H9 (cell line): ENCODE measurements at regions not wholly inside any gene's neighbourhood (a gene's known extent, or its start where the extent isn't known, plus 50 kb on each side); places are given as distances from the start of the nearest gene placed in this dataset.

Experiments used
- DNase-seq: peaks from one replicate; pipeline ENCODE4 v3.0.0-alpha.2; 2017
- H2AFZ ChIP-seq: one replicate; pipeline ENCODE4 v1.6.1; 2013; ENCODE audit warnings: mild to moderate bottlenecking, low read length, control low read depth, moderate library complexity
- H2AK5ac ChIP-seq: 2 replicates; pipeline ENCODE4 v1.6.1; 2013; ENCODE audit warnings: low read length, control low read depth, mixed read lengths; ENCODE audit not compliant: insufficient read length
- H2BK120ac ChIP-seq: one replicate; pipeline ENCODE4 v1.6.1; 2013; ENCODE audit warnings: low read depth, mild to moderate bottlenecking, low read length, control low read depth, inconsistent platforms; ENCODE audit not compliant: poor library complexity, severe bottlenecking
- H2BK12ac ChIP-seq: 2 replicates; pipeline ENCODE4 v1.6.1; 2013; ENCODE audit warnings: low read length, control low read depth, mixed read lengths, low read depth; ENCODE audit not compliant: insufficient read length
- H2BK15ac ChIP-seq: 2 replicates; pipeline ENCODE4 v1.6.1; 2013; ENCODE audit warnings: low read depth, low read length, control low read depth
- H2BK20ac ChIP-seq: one replicate; pipeline ENCODE4 v1.6.1; 2013; ENCODE audit warnings: low read depth, mild to moderate bottlenecking, low read length, control low read depth, inconsistent platforms; ENCODE audit not compliant: poor library complexity, severe bottlenecking
- H2BK5ac ChIP-seq: 2 replicates; pipeline ENCODE4 v1.6.1; 2013; ENCODE audit warnings: low read length, control low read depth, mixed read lengths; ENCODE audit not compliant: insufficient read length
- H3K14ac ChIP-seq: 2 replicates; pipeline ENCODE4 v1.6.1; 2013; ENCODE audit warnings: low read length, control low read depth; ENCODE audit not compliant: insufficient read depth
- H3K18ac ChIP-seq: 2 replicates; pipeline ENCODE4 v1.6.1; 2013; ENCODE audit warnings: low read depth, mild to moderate bottlenecking, mixed read lengths, low read length, control low read depth; ENCODE audit not compliant: insufficient read length
- H3K23ac ChIP-seq: 2 replicates; pipeline ENCODE4 v1.6.1; 2013; ENCODE audit warnings: low read length, control low read depth, mixed read lengths, low read depth; ENCODE audit not compliant: insufficient read length
- H3K23me2 ChIP-seq: 2 replicates; pipeline ENCODE4 v1.6.1; 2013; ENCODE audit warnings: low read depth, mild to moderate bottlenecking, mixed read lengths, low read length, control low read depth; ENCODE audit not compliant: insufficient read length, poor library complexity, severe bottlenecking
- H3K27ac ChIP-seq: 2 replicates; pipeline ENCODE4 v1.5.1; 2013; ENCODE audit warnings: low read length, control low read depth, mixed read lengths, low read depth; ENCODE audit not compliant: insufficient read length
- H3K27me3 ChIP-seq: 2 replicates; pipeline ENCODE4 v1.6.1; 2013; ENCODE audit warnings: low read length, control low read depth, inconsistent platforms; ENCODE audit not compliant: insufficient read depth
- H3K4ac ChIP-seq: 2 replicates; pipeline ENCODE4 v1.6.1; 2013; ENCODE audit warnings: low read depth, mild to moderate bottlenecking, control low read depth, inconsistent platforms, low read length, moderate library complexity
- H3K4me1 ChIP-seq: 2 replicates; pipeline ENCODE4 v1.6.1; 2013; ENCODE audit warnings: low read length, control low read depth, inconsistent platforms; ENCODE audit not compliant: insufficient read depth
- H3K4me2 ChIP-seq: 2 replicates; pipeline ENCODE4 v1.6.1; 2013; ENCODE audit warnings: low read length, control low read depth, mixed read lengths; ENCODE audit not compliant: insufficient read length, insufficient read depth
- H3K56ac ChIP-seq: 2 replicates; pipeline ENCODE4 v1.6.1; 2013; ENCODE audit warnings: low read depth, mild to moderate bottlenecking, mixed read lengths, low read length, control low read depth; ENCODE audit not compliant: insufficient read length
- H3K79me1 ChIP-seq: 2 replicates; pipeline ENCODE4 v1.6.1; 2013; ENCODE audit warnings: low read depth, mild to moderate bottlenecking, moderate library complexity, low read length, control low read depth, inconsistent platforms; ENCODE audit not compliant: insufficient read depth, poor library complexity, severe bottlenecking
- H3K79me2 ChIP-seq: 2 replicates; pipeline ENCODE4 v1.6.1; 2013; ENCODE audit warnings: low read length, control low read depth, inconsistent platforms; ENCODE audit not compliant: insufficient read depth
- H3K9ac ChIP-seq: 2 replicates; pipeline ENCODE4 v1.6.1; 2013; ENCODE audit warnings: low read length, control low read depth, mixed read lengths; ENCODE audit not compliant: insufficient read length; ENCODE audit errors: extremely low read depth
- H3K9me3 ChIP-seq: one replicate; pipeline ENCODE4 v1.6.1; 2013; ENCODE audit warnings: low read depth, low read length, inconsistent platforms; ENCODE audit not compliant: control insufficient read depth
- H3T11ph ChIP-seq: one replicate; pipeline ENCODE4 v1.6.1; 2013; ENCODE audit warnings: mild to moderate bottlenecking, low read length, control low read depth, inconsistent platforms
- H4K20me1 ChIP-seq: one replicate; pipeline ENCODE4 v1.6.1; 2013; ENCODE audit not compliant: control insufficient read depth, insufficient read length, insufficient read depth
- H4K5ac ChIP-seq: 2 replicates; pipeline ENCODE4 v1.6.1; 2013; ENCODE audit warnings: low read depth, mild to moderate bottlenecking, mixed read lengths, low read length, control low read depth; ENCODE audit not compliant: insufficient read length
- H4K8ac ChIP-seq: replicated peaks from 2 replicates; pipeline ENCODE4 v1.6.1; 2013; ENCODE audit warnings: low read length, control low read depth, mixed read lengths, low read depth; ENCODE audit not compliant: insufficient read length
- H4K91ac ChIP-seq: 2 replicates; pipeline ENCODE4 v1.6.1; 2013; ENCODE audit warnings: low read depth, mild to moderate bottlenecking, moderate library complexity, mixed read lengths, low read length, control low read depth; ENCODE audit not compliant: insufficient read length
- H3K27ac Mint-ChIP-seq, 3 experiments: 2 replicates in 2 of 3; 3 replicates in 1 of 3; pipeline ENCODE4 v1.8.0; 2020 to 2021; ENCODE audit warnings: mixed read lengths in 3 of 3, mild to moderate bottlenecking in 1 of 3, moderate library complexity in 1 of 3
- H3K27me3 Mint-ChIP-seq: 2 replicates; pipeline ENCODE4 v1.8.0; 2021; ENCODE audit warnings: low read depth, mild to moderate bottlenecking, moderate library complexity, mixed read lengths
- H3K36me3 Mint-ChIP-seq, 3 experiments: 2 replicates in 2 of 3; 3 replicates in 1 of 3; pipeline ENCODE4 v1.8.0; 2020 to 2021; ENCODE audit warnings: low read depth in 3 of 3, mixed read lengths in 3 of 3; ENCODE audit not compliant: insufficient read depth in 1 of 3
- H3K4me1 Mint-ChIP-seq, 2 experiments: 2 replicates each; pipeline ENCODE4 v1.8.0; 2020; ENCODE audit warnings: mixed read lengths in 2 of 2
- H3K4me3 Mint-ChIP-seq, 2 experiments: 2 replicates in 1 of 2; 3 replicates in 1 of 2; pipeline ENCODE4 v1.8.0; 2020 to 2021; ENCODE audit warnings: mild to moderate bottlenecking in 2 of 2, mixed read lengths in 2 of 2, moderate library complexity in 1 of 2
- H3K9me3 Mint-ChIP-seq, 2 experiments: 2 replicates in 1 of 2; 3 replicates in 1 of 2; pipeline ENCODE4 v1.8.0; 2020; ENCODE audit warnings: mild to moderate bottlenecking in 2 of 2, mixed read lengths in 2 of 2, moderate library complexity in 1 of 2
- CTCF ChIP-seq: fragments of 200-600 bp; sonication (generic); conservative IDR thresholded peaks from 3 replicates; pipeline ENCODE4 v1.8.0; 2021; ENCODE audit warnings: antibody characterized with exemption, mild to moderate bottlenecking
- WGBS: extraction: QIAGEN DNeasy Blood & Tissue Kit; methylation state at CpG from one replicate; pipeline ENCODE4 v1.1.7; 2013; ENCODE audit warnings: missing lambda C conversion rate, low lambda C conversion rate, mixed read lengths; ENCODE audit not compliant: insufficient read length; ENCODE audit errors: extremely low coverage; 5-methylcytosine and 5-hydroxymethylcytosine counted together

GRCh38 chr1:18560692-18561091, 70.0 kb upstream of the PAX7 start:
- no peak overlapping the region for H2BK120ac ChIP-seq
- no peak overlapping the region for H4K8ac ChIP-seq
- H3K9ac ChIP-seq = no peak overlapping the region
- peak; percentile 40; the same call in 1 of the 3 replicates for TF ChIP-seq CTCF
- Mint-ChIP-seq H3K27ac (no peak overlapping the region), H3K4me3 (no peak overlapping the region), H3K4me1 (peaks cover 30 to 47% of the 10 kb centered on the region in 2 experiments), H3K9me3 (no peaks in the 10 kb centered on the region; a peak in 1 of 5 replicates), H3K27me3 (peaks cover 81% of the 10 kb centered on the region), H3K36me3 (no peaks in the 10 kb centered on the region)
- H3K4ac ChIP-seq = no peak overlapping the region
- H2BK20ac ChIP-seq = no peak overlapping the region
- no peak overlapping the region for H2BK5ac ChIP-seq
- no peak overlapping the region for H4K91ac ChIP-seq
- H3K27ac ChIP-seq = no peak overlapping the region
- no peak overlapping the region for H2BK12ac ChIP-seq
- H4K5ac ChIP-seq = no peak overlapping the region
- no peaks in the 10 kb centered on the region for H3K4me1 ChIP-seq
- H3K79me1 ChIP-seq = no peaks in the 10 kb centered on the region
- no peak overlapping the region for H3K4me2 ChIP-seq
- no peak overlapping the region for H3K56ac ChIP-seq
- no peak overlapping the region for H3K23ac ChIP-seq
- no peak overlapping the region for H3T11ph ChIP-seq
- no peaks in the 10 kb centered on the region for H3K23me2 ChIP-seq
- H3K18ac ChIP-seq = no peak overlapping the region
- no peaks in the 10 kb centered on the region for H4K20me1 ChIP-seq
- no peaks in the 10 kb centered on the region for H3K9me3 ChIP-seq
- no peak overlapping the region for H3K14ac ChIP-seq
- no peak overlapping the region for H2BK15ac ChIP-seq
- peak; percentile 52 for DNase-seq
- no peaks in the 10 kb centered on the region for H3K79me2 ChIP-seq
- no peak overlapping the region for H2AFZ ChIP-seq
- H2AK5ac ChIP-seq = no peak overlapping the region
- H3K27me3 ChIP-seq = no peaks in the 10 kb centered on the region
- WGBS = no CpG with 5 or more reads among the region's 5 CpGs
